Fibroblast of mammary gland (primary cell): ENCODE measurements at regions not wholly inside any gene's neighbourhood (a gene's known extent, or its start where the extent isn't known, plus 50 kb on each side); places are given as distances from the start of the nearest gene placed in this dataset.

Source experiments
- DNase-seq: peaks from one replicate; pipeline ENCODE4 v3.0.0-alpha.2; 2010; ENCODE audit warnings: low read depth
- H3K4me3 ChIP-seq: 2 replicates; pipeline ENCODE4 v1.5.1; 2011; ENCODE audit warnings: low read depth, mild to moderate bottlenecking, low read length, moderate library complexity; ENCODE audit not compliant: control insufficient read depth
- CTCF ChIP-seq: conservative IDR thresholded peaks from 2 replicates; pipeline ENCODE4 v1.5.1; 2011; ENCODE audit warnings: low read depth, low read length, inconsistent platforms; ENCODE audit not compliant: control insufficient read depth, insufficient read depth

- DNase-seq = no peak
- no peak overlapping the region for H3K4me3 ChIP-seq
- no peak for TF ChIP-seq CTCF
These were observed 50.3 kb downstream of the BMAL2 start for GRCh38 chr12:27382924-27383323.

GRCh38 chr12:27383429-27384260 lies 51.0 kb downstream of the BMAL2 start:
- peak; percentile 94 for DNase-seq
- TF ChIP-seq CTCF = peak; percentile 99
- no peak overlapping the region for H3K4me3 ChIP-seq

- no peak for DNase-seq
- no peak for TF ChIP-seq CTCF
These were observed 51.6 kb downstream of the BMAL2 start for GRCh38 chr12:27384261-27384590.

GRCh38 chr12:27385766-27386564 lies 53.3 kb downstream of the BMAL2 start:
- no peak for TF ChIP-seq CTCF
- H3K4me3 ChIP-seq = no peak overlapping the region
- DNase-seq = no peak

More at GRCh38 chr12:27384261-27384590, 51.6 kb downstream of the BMAL2 start:
- no peak overlapping the region for H3K4me3 ChIP-seq

GRCh38 chr12:27387473-27387872 lies 54.8 kb downstream of the BMAL2 start:
- no peak for DNase-seq
- no peak for TF ChIP-seq CTCF
- no peak overlapping the region for H3K4me3 ChIP-seq

- no peak overlapping the region for H3K4me3 ChIP-seq
- TF ChIP-seq CTCF = no peak
- DNase-seq = no peak
These were observed 56.0 kb downstream of the BMAL2 start for GRCh38 chr12:27388650-27389049.

- H3K4me3 ChIP-seq = no peak overlapping the region
- DNase-seq = no peak
- no peak for TF ChIP-seq CTCF
These were observed 51.9 kb upstream of the SMCO2 start for GRCh38 chr12:27394676-27395075.
